ENCODE measurements at regions not wholly inside any gene's neighbourhood (a gene's known extent, or its start where the extent isn't known, plus 50 kb on each side); places are given as distances from the start of the nearest gene placed in this dataset.

DNA sequence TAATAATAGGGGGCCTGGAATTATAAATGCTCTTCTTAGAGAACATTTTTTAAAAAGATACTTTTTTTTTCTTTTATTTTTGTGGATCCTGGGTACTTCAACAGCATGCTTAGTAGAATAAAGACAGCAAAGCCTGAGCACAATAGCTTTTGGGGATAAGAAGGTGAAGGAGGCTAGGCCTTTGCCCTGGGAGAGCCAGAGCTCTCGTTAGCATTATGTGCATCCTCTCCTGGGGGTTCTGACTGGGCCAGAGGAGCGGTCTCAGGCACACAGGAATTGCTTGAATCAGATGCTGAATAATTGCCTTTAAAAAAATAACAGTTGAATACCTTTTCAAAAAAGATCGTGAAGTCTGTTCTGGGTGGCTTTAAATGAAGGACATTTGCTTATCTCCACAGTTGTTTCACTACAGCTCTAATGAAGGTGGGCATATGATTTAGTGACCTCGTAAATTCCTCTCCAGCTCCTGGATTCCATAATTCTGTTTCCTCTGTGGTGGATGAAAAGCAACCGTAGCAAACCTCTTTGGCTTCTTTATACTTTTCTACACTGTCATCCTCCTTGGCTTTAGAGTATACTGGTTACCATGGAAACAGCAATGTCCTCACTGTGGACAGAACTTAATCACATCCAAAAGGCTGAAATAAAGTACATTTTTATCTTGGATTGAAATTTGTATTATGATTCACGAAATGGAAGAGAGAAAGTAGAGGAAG lies 133.8 kb downstream of the MAIP1 start:
- TF ChIP-seq, protein P1, sequence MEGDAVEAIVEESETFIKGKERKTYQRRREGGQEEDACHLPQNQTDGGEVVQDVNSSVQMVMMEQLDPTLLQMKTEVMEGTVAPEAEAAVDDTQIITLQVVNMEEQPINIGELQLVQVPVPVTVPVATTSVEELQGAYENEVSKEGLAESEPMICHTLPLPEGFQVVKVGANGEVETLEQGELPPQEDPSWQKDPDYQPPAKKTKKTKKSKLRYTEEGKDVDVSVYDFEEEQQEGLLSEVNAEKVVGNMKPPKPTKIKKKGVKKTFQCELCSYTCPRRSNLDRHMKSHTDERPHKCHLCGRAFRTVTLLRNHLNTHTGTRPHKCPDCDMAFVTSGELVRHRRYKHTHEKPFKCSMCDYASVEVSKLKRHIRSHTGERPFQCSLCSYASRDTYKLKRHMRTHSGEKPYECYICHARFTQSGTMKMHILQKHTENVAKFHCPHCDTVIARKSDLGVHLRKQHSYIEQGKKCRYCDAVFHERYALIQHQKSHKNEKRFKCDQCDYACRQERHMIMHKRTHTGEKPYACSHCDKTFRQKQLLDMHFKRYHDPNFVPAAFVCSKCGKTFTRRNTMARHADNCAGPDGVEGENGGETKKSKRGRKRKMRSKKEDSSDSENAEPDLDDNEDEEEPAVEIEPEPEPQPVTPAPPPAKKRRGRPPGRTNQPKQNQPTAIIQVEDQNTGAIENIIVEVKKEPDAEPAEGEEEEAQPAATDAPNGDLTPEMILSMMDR (IDR thresholded peaks at IDR 0.05; ENCODE audit: low read depth, low read length, poor library complexity, severe bottlenecking), result no peak
- no peak for TF ChIP-seq EZH2phosphoT487 (IDR thresholded peaks at IDR 0.05; ENCODE audit: borderline replicate concordance, low read length)
- Histone ChIP-seq H3K36me3 (ENCODE audit: control insufficient read depth, low read length) (no peaks in the 10 kb centered on the region), H3K4me1 (ENCODE audit: control insufficient read depth, low read length) (no peaks in the 10 kb centered on the region)

DNA sequence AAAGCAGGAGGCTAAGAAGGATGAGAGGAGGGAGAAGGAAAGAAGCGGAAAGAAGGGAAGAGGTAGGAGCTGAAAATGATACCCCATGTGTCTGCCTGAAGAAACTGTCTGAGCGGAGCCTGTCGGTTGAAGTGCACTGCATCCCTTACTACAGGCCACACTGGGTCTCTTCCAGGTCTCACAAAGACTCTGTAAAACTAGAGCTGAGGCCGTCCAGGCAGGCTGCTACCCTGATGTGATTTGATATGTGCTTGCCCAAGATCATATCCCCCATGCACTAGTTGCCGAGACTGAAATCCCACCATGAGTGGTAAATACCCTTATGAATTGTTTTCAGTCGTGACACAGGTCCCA lies 134.4 kb downstream of the MAIP1 start:
- TF ChIP-seq, protein P1 (IDR thresholded peaks at IDR 0.05; ENCODE audit: low read depth, low read length, poor library complexity, severe bottlenecking), result no peak
- Histone ChIP-seq H3K36me3 (ENCODE audit: control insufficient read depth, low read length) (no peaks in the 10 kb centered on the region), H3K4me3 (ENCODE audit: low read length) (no peak overlapping the region), H3K27ac (ENCODE audit: low read depth, low read length) (no peak overlapping the region), H3K9me2 (replicated peaks; ENCODE audit: control insufficient read depth, low read length) (no peaks in the 10 kb centered on the region), H3F3A (ENCODE audit: control insufficient read depth, insufficient read depth) (no peaks in the 10 kb centered on the region), H3K4me2 (ENCODE audit: low read length) (no peak overlapping the region), H3K4me1 (ENCODE audit: control insufficient read depth, low read length) (no peaks in the 10 kb centered on the region), H4K20me1 (ENCODE audit: control insufficient read depth, insufficient read depth, low read depth, low read length) (no peaks in the 10 kb centered on the region), H3K27me3 (ENCODE audit: control insufficient read depth, low read length) (no peaks in the 10 kb centered on the region), H3K9me3 (ENCODE audit: control insufficient read depth, insufficient read depth, low read length) (no peaks in the 10 kb centered on the region), H3K79me2 (ENCODE audit: control insufficient read depth, low read length) (no peaks in the 10 kb centered on the region)

More for the DNA sequence above, 133.8 kb downstream of the MAIP1 start:
- Histone ChIP-seq H3K27me3 (ENCODE audit: control insufficient read depth, low read length) (no peaks in the 10 kb centered on the region), H3K4me3 (ENCODE audit: low read length) (no peak overlapping the region), H3K27ac (ENCODE audit: low read depth, low read length) (no peak overlapping the region), H3K79me2 (ENCODE audit: control insufficient read depth, low read length) (no peaks in the 10 kb centered on the region), H3K4me2 (ENCODE audit: low read length) (no peak overlapping the region), H3K9me3 (ENCODE audit: control insufficient read depth, insufficient read depth, low read length) (no peaks in the 10 kb centered on the region), H3F3A (ENCODE audit: control insufficient read depth, insufficient read depth) (no peaks in the 10 kb centered on the region), H4K20me1 (ENCODE audit: control insufficient read depth, insufficient read depth, low read depth, low read length) (no peaks in the 10 kb centered on the region), H3K9me2 (replicated peaks; ENCODE audit: control insufficient read depth, low read length) (no peaks in the 10 kb centered on the region)

DNA sequence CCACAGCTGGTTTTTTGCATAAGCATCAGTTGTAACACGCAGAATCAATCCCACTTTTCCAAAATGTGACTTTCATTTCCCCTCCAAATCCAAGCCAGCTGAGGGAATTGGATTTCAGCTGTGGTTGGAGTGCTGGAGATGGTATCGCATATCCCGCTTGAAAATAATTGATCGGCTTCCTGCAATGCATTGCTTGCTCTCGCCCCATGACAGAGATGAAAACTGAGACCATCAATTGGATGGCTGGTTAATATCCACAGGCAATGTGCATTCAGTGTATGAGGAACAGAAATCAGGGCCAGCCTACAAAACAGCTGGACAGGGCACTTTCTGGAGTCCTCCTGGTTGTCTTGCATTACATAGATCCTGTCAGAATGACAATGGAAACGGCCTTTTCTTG lies 135.3 kb downstream of the MAIP1 start:
- no peaks in the 10 kb centered on the region for H3K27me3 ChIP-seq (ENCODE audit: control insufficient read depth, low read length)
- TF ChIP-seq, protein P1 (IDR thresholded peaks at IDR 0.05; ENCODE audit: low read depth, low read length, poor library complexity, severe bottlenecking), result no peak
- TF ChIP-seq EZH2phosphoT487 (IDR thresholded peaks at IDR 0.05; ENCODE audit: borderline replicate concordance, low read length), result no peak

More for the DNA sequence above, 135.3 kb downstream of the MAIP1 start:
- H3K9me3 ChIP-seq (ENCODE audit: control insufficient read depth, insufficient read depth, low read length), result no peaks in the 10 kb centered on the region
- H3K27ac ChIP-seq (ENCODE audit: low read depth, low read length), result no peak overlapping the region
- no peaks in the 10 kb centered on the region for H3K79me2 ChIP-seq (ENCODE audit: control insufficient read depth, low read length)
- no peaks in the 10 kb centered on the region for H3K9me2 ChIP-seq (replicated peaks; ENCODE audit: control insufficient read depth, low read length)
- no peaks in the 10 kb centered on the region for H3K4me1 ChIP-seq (ENCODE audit: control insufficient read depth, low read length)
- H4K20me1 ChIP-seq (ENCODE audit: control insufficient read depth, insufficient read depth, low read depth, low read length), result no peaks in the 10 kb centered on the region
- H3K4me3 ChIP-seq (ENCODE audit: low read length), result no peak overlapping the region
- H3K4me2 ChIP-seq (ENCODE audit: low read length), result no peak overlapping the region
- H3F3A ChIP-seq (ENCODE audit: control insufficient read depth, insufficient read depth), result no peaks in the 10 kb centered on the region
- H3K36me3 ChIP-seq (ENCODE audit: control insufficient read depth, low read length), result no peaks in the 10 kb centered on the region

Data from DOHH2 (cell line).